ENCODE measurements at regions not wholly inside any gene's neighbourhood (a gene's known extent, or its start where the extent isn't known, plus 50 kb on each side); places are given as distances from the start of the nearest gene placed in this dataset.
"Not testable (repeated sequence)": the region's sequence is repeated elsewhere in the genome, so short reads cannot be mapped to it uniquely, and the experiment has no call there.

DNA sequence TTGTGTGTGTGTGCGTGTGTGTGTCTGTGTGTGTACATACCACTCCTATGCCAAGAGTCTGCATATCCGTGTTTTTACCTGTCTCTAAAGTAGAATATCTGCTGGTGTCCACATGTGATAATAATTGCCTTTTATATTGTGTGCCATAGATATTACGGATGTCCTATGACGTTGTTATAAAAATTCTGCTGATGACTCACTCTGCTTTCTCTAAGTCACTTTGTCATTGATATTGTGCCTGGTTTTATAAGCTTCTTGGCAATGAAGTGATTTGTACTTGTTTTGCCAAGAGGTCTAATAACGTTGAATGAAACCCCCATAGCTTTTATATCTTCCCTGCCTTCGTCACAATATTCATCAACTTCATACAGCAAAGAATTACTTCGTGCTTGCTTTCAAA is 102.6 kb upstream of the C1GALT1C1 start:
- Mint-ChIP-seq H3K27ac (ENCODE audit: unreplicated experiment) (no peak overlapping the region), H3K36me3 (ENCODE audit: low read depth, unreplicated experiment) (no peaks in the 10 kb centered on the region), H3K9me3 (ENCODE audit: unreplicated experiment) (no peaks in the 10 kb centered on the region), H3K4me1 (ENCODE audit: unreplicated experiment) (no peaks in the 10 kb centered on the region), H3K4me3 (ENCODE audit: unreplicated experiment) (no peak overlapping the region), H3K27me3 (ENCODE audit: unreplicated experiment) (no peaks in the 10 kb centered on the region)
- DNase-seq (ENCODE audit: low spot score), result no peak
- no peak for TF ChIP-seq CTCF (IDR thresholded peaks at IDR 0.05; ENCODE audit: unreplicated experiment)

DNA sequence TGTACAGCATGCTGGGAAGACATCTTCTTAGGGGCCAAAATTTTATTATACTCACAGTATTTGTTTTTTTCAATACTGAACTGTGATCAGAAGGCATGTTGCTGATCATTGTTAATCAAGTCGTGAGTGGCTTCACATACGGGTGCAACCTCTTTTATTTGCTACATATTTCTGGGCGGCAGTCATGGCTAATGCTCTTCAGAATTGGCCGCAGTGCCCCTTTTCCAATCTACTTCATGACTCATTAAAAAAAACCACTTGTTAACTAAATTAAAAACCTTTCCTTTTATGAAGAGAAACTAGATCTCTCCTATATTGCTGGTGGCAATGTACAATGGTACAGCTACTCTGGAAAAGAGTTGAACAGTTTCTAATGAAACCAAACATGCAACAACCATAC is 101.5 kb upstream of the C1GALT1C1 start:
- no peak for TF ChIP-seq CTCF (IDR thresholded peaks at IDR 0.05; ENCODE audit: unreplicated experiment)
- no peak overlapping the region for H3K27ac Mint-ChIP-seq (ENCODE audit: unreplicated experiment)
- DNase-seq (ENCODE audit: low spot score), result no peak
- no peaks in the 10 kb centered on the region for H3K36me3 Mint-ChIP-seq (ENCODE audit: low read depth, unreplicated experiment)
- no peak overlapping the region for H3K4me3 Mint-ChIP-seq (ENCODE audit: unreplicated experiment)
- H3K9me3 Mint-ChIP-seq (ENCODE audit: unreplicated experiment), result no peaks in the 10 kb centered on the region
- no peaks in the 10 kb centered on the region for H3K27me3 Mint-ChIP-seq (ENCODE audit: unreplicated experiment)
- H3K4me1 Mint-ChIP-seq (ENCODE audit: unreplicated experiment), result no peaks in the 10 kb centered on the region

DNA sequence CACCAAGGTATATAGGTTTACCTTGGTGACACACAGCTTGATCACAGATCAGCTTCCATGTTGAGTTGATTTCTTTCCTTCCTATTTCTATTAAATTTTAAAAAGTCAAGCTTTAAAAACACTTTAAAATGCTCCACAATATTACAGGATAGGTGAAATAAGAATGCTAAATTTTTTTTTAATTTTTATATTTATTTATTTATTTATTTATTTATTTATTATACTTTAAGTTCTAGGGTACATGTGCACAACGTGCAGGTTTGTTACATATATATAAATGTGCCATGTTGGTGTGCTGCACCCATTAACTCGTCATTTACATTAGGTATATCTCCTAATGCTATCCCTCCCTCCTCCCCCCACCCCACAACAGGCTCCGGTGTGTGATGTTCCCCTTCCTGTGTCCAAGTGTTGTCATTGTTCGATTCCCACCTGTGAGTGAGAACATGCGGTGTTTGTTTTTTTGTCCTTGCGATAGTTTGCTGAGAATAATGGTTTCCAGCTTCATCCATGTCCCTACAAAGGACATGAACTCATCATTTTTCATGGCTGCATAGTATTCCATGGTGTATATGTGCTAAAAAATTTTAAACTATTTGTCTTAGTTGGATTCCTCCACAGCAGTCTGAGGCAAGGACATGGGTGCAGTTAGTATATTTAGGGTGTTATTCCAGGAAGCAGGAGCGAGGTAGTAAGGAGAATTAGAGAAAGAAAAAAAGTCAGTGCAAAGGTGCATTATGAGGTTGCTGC is 99.8 kb upstream of the C1GALT1C1 start:
- not testable (repeated sequence) for H3K4me3 Mint-ChIP-seq (ENCODE audit: unreplicated experiment); H3K27ac Mint-ChIP-seq (ENCODE audit: unreplicated experiment); DNase-seq (ENCODE audit: low spot score); H3K4me1 Mint-ChIP-seq (ENCODE audit: unreplicated experiment); H3K9me3 Mint-ChIP-seq (ENCODE audit: unreplicated experiment); H3K36me3 Mint-ChIP-seq (ENCODE audit: low read depth, unreplicated experiment); H3K27me3 Mint-ChIP-seq (ENCODE audit: unreplicated experiment)

- no peak for DNase-seq (ENCODE audit: low spot score)
- Mint-ChIP-seq H3K36me3 (ENCODE audit: low read depth, unreplicated experiment) (no peaks in the 10 kb centered on the region), H3K4me3 (ENCODE audit: unreplicated experiment) (no peak overlapping the region), H3K4me1 (ENCODE audit: unreplicated experiment) (no peaks in the 10 kb centered on the region), H3K27ac (ENCODE audit: unreplicated experiment) (no peak overlapping the region), H3K9me3 (ENCODE audit: unreplicated experiment) (no peaks in the 10 kb centered on the region), H3K27me3 (ENCODE audit: unreplicated experiment) (no peaks in the 10 kb centered on the region)
- no peak for TF ChIP-seq CTCF (IDR thresholded peaks at IDR 0.05; ENCODE audit: unreplicated experiment)
Measured at GRCh38 chrX:120727911-120728310, 98.1 kb upstream of the C1GALT1C1 start.

GRCh38 chrX:120727452-120727851 is 97.6 kb upstream of the C1GALT1C1 start:
- DNase-seq (ENCODE audit: low spot score), result no peak
- no peak for TF ChIP-seq CTCF (IDR thresholded peaks at IDR 0.05; ENCODE audit: unreplicated experiment)
- Mint-ChIP-seq H3K4me1 (ENCODE audit: unreplicated experiment) (no peaks in the 10 kb centered on the region), H3K4me3 (ENCODE audit: unreplicated experiment) (no peak overlapping the region), H3K27ac (ENCODE audit: unreplicated experiment) (no peak overlapping the region), H3K36me3 (ENCODE audit: low read depth, unreplicated experiment) (no peaks in the 10 kb centered on the region), H3K27me3 (ENCODE audit: unreplicated experiment) (no peaks in the 10 kb centered on the region), H3K9me3 (ENCODE audit: unreplicated experiment) (no peaks in the 10 kb centered on the region)
